Mammary epithelial cell (primary cell): ENCODE measurements at regions not wholly inside any gene's neighbourhood (a gene's known extent, or its start where the extent isn't known, plus 50 kb on each side); places are given as distances from the start of the nearest gene placed in this dataset.

Source experiments
- EZH2 ChIP-seq: IDR thresholded peaks from 2 replicates; pipeline ENCODE4 v1.6.1; 2012; ENCODE audit warnings: low read length, inconsistent platforms, borderline replicate concordance
- TF ChIP-seq, protein P1 (sequence below), 2 donors: IDR thresholded peaks in 1 of 2; conservative IDR thresholded peaks in 1 of 2; 2 replicates each; pipeline ENCODE4 v1.5.1; 2011 to 2012; ENCODE audit warnings: inconsistent platforms in 2 of 2, low read length in 2 of 2, mild to moderate bottlenecking in 2 of 2, control low read depth in 1 of 2, low read depth in 1 of 2; ENCODE audit not compliant: insufficient read depth in 1 of 2; ENCODE audit errors: extremely low read depth in 1 of 2

GRCh38 chr2:71746946-71747501 is 293.7 kb downstream of the DYSF start:
- no peak for TF ChIP-seq EZH2
- TF ChIP-seq, protein P1, sequence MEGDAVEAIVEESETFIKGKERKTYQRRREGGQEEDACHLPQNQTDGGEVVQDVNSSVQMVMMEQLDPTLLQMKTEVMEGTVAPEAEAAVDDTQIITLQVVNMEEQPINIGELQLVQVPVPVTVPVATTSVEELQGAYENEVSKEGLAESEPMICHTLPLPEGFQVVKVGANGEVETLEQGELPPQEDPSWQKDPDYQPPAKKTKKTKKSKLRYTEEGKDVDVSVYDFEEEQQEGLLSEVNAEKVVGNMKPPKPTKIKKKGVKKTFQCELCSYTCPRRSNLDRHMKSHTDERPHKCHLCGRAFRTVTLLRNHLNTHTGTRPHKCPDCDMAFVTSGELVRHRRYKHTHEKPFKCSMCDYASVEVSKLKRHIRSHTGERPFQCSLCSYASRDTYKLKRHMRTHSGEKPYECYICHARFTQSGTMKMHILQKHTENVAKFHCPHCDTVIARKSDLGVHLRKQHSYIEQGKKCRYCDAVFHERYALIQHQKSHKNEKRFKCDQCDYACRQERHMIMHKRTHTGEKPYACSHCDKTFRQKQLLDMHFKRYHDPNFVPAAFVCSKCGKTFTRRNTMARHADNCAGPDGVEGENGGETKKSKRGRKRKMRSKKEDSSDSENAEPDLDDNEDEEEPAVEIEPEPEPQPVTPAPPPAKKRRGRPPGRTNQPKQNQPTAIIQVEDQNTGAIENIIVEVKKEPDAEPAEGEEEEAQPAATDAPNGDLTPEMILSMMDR (conservative IDR thresholded peaks at IDR 0.05 in 1 of 2, IDR thresholded peaks at IDR 0.05 in 1 of 2; ENCODE audit: extremely low read depth in 1 of 2, insufficient read depth in 1 of 2, low read depth in 1 of 2, low read length in 2 of 2) = no peak
